GM13976 (cell line): ENCODE measurements at regions not wholly inside any gene's neighbourhood (a gene's known extent, or its start where the extent isn't known, plus 50 kb on each side); places are given as distances from the start of the nearest gene placed in this dataset.
"Not testable (repeated sequence)": the region's sequence is repeated elsewhere in the genome, so short reads cannot be mapped to it uniquely, and the experiment has no call there.

Source experiments
- DNase-seq: peaks from one replicate; pipeline ENCODE4 v3.0.0; 2012; ENCODE audit warnings: low spot score
- CTCF ChIP-seq: IDR thresholded peaks from 2 replicates; pipeline ENCODE4 v1.5.1; 2012; ENCODE audit warnings: borderline replicate concordance, mild to moderate bottlenecking; ENCODE audit not compliant: insufficient read depth; ENCODE audit errors: extremely low read depth, missing control alignments, control extremely low read depth
- in situ Hi-C: fragments of 300-500 bp; cut with MboI; formaldehyde crosslinking; loops from one replicate; pipeline ENCODE4 v1.12.0; 2022; ENCODE audit warnings: low sequenced_read_pairs, mixed read lengths, inconsistent platforms; ENCODE audit not compliant: unreplicated experiment

DNA sequence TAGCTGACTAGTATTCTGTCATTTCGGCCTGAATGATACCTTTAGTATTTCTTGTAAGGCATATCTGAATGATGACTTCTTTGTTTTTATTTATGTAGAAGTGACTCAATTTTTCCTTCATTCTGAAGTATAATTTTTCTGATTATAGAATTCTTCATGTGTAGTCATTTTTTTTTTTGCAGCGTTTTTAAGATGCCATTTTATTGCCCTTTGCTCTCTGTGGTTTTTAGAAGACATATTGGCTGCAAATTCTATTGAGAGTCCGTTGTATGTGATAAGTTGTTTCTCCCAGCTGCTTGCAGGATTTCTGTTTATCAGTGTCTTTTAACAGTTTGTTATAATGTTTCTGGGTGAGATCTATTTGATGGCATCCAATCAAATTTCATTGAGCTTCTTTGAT lies 1224.8 kb downstream of the JRKL start:
- TF ChIP-seq CTCF, result no peak
- no peak for DNase-seq
- in situ Hi-C loops, result no loop called here

DNA sequence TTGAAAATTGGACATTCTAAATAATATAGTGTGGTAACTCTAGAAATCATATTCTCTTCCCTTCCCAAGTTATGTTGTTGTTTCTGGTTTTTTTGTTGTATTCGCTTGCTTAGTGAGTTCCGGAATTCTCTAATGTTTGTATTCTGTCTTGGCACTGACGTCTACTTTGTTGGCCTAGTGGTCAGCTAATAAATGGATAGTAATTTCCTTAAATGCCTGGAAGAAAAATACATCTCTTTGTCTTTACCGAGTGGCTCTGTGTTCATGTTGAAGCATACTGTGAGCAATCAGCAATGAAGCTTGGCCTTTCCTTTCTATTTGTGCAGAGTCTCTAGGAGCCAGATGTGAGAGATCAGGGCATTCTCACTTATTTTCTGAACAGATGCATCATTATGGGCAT lies 1225.7 kb downstream of the JRKL start:
- TF ChIP-seq CTCF, result no peak
- no peak for DNase-seq
- in situ Hi-C loops, result no loop called here

DNA sequence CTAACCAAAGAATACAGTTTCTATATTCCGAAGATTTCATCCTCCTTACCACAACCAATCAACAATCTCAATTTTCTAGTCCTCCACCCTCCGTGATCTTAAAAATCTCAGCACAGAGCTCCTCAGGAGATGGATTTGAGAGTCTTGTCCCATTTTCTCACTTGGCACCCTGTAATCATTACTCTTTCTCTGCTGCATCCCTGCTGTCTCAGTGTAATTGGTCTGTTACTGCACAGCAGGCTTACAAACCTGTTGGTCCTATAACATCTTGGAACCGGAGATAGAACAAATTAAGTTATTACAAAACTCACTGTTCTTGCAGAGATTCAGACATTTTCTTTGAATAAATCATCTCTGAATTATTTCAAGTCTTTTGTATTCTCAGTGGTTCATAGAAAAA lies 1227.2 kb downstream of the JRKL start:
- in situ Hi-C loops, result no loop called here
- TF ChIP-seq CTCF, result no peak
- DNase-seq, result no peak

DNA sequence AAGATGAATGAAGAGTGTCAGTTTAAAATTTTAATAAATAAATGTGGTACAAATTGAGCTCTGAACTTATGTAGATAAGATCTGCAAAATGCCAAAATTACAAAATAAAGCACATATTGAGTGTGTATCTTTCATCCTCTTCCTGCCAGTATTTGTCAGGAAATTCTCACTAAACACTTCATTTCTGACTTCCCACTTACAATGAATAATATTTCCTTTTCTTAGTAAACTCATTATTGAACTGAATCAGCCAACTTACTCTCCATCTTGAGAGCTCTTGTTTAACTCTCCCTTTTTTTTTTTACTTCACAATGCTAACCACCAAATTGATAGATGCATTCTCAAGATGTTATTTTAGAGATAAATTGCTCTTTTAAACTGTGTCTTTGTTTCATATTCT lies 1230.2 kb downstream of the JRKL start:
- in situ Hi-C loops, result no loop called here
- TF ChIP-seq CTCF, result no peak
- DNase-seq, result no peak

GRCh38 chr11:97621282-97621681 lies 1231.5 kb downstream of the JRKL start:
- DNase-seq, result no peak
- TF ChIP-seq CTCF, result no peak
- in situ Hi-C loops, result no loop called here

GRCh38 chr11:97622795-97623194 lies 1233.0 kb downstream of the JRKL start:
- in situ Hi-C loops, result no loop called here
- no peak for DNase-seq
- TF ChIP-seq CTCF, result no peak

GRCh38 chr11:97636741-97637140 lies 1246.9 kb downstream of the JRKL start:
- in situ Hi-C loops, result not testable (repeated sequence)

DNA sequence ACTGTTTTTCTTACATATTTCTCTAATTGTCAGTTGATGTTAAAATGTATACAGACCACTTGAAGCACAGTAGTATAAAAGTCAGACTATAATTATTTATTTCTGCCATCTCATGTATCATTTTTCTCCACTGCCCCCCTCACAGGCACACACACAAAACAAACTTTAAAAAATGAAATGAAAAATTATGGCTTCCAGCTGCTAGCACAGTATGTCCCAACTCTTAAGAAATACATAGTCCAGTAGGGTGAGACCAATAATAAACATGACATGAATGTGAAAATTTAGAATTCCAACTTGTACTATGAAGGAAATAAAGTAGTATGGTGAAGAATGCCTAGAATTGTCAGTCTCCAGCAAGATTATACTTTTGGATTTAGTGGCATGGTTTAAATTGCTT lies 1247.9 kb downstream of the JRKL start:
- in situ Hi-C loops, result no loop called here
- no peak for TF ChIP-seq CTCF
- no peak for DNase-seq

More at GRCh38 chr11:97636741-97637140, 1246.9 kb downstream of the JRKL start:
- not testable (repeated sequence) for DNase-seq
